Peyer's patch (tissue), 4 donors: ENCODE measurements at regions not wholly inside any gene's neighbourhood (a gene's known extent, or its start where the extent isn't known, plus 50 kb on each side); places are given as distances from the start of the nearest gene placed in this dataset.

Source experiments
- POLR2A ChIP-seq, 2 donors: fragments of 450-650 bp; IDR thresholded peaks; one replicate each; pipeline ENCODE4 v1.5.1; 2017; ENCODE audit warnings: antibody characterized with exemption in 2 of 2, mild to moderate bottlenecking in 2 of 2, moderate library complexity in 2 of 2
- TF ChIP-seq, protein P1 (sequence below), 6 experiments: fragments of 450-650 bp in 4 of 6; fragments of 200-600 bp in 2 of 6; sonication (generic) in 1 of 6; IDR thresholded peaks; one replicate each; pipeline ENCODE4 v1.5.1; 2017 to 2019; ENCODE audit warnings: antibody characterized with exemption in 6 of 6, mild to moderate bottlenecking in 3 of 6, moderate library complexity in 1 of 6

DNA sequence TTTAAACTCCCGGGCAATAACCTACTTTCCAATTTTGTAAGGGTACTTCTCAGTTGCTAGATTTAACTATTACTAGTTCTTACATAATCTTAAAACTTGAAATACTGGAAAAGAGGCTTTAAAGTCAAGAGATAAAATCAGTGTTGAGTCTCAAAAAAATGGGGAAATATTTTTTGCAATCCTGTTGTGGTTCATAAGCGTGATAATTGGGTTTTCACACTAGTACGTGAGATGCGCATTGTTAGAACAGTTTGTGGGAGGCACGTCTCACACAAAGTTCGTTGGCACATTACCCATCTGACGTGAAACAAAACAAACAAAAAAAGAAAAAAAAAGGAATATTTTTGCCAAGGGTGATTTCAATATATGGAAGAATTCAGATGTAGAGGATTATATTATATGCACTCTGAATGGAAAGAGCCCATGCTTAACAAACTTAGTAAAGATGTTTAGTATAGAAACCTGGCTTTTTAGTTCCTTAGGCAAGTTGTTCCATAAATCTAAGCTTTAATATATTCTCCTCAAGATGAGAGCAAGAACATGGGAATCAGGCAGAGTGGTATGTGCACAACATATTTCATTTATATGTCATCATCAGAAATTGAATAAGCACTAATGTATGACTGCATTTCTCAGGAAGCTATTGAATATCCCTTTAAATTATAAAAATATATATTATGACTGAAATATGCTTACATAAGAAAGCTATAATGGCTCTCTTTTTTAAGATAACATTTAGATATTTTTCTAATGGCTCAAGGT, 73.9 kb upstream of the TNFSF4 start:
- no peak for TF ChIP-seq POLR2A (IDR thresholded peaks at IDR 0.05)
- TF ChIP-seq, protein P1, sequence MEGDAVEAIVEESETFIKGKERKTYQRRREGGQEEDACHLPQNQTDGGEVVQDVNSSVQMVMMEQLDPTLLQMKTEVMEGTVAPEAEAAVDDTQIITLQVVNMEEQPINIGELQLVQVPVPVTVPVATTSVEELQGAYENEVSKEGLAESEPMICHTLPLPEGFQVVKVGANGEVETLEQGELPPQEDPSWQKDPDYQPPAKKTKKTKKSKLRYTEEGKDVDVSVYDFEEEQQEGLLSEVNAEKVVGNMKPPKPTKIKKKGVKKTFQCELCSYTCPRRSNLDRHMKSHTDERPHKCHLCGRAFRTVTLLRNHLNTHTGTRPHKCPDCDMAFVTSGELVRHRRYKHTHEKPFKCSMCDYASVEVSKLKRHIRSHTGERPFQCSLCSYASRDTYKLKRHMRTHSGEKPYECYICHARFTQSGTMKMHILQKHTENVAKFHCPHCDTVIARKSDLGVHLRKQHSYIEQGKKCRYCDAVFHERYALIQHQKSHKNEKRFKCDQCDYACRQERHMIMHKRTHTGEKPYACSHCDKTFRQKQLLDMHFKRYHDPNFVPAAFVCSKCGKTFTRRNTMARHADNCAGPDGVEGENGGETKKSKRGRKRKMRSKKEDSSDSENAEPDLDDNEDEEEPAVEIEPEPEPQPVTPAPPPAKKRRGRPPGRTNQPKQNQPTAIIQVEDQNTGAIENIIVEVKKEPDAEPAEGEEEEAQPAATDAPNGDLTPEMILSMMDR (IDR thresholded peaks at IDR 0.05): no peak
